NT2/D1 (cell line): ENCODE measurements at regions not wholly inside any gene's neighbourhood (a gene's known extent, or its start where the extent isn't known, plus 50 kb on each side); places are given as distances from the start of the nearest gene placed in this dataset.

Experiments used
- SUZ12 ChIP-seq: IDR thresholded peaks from 2 replicates; pipeline ENCODE4 v1.6.1; 2011; ENCODE audit not compliant: insufficient read length, insufficient read depth; ENCODE audit errors: extremely low read depth
- YY1 ChIP-seq: IDR thresholded peaks from 2 replicates; pipeline ENCODE4 v1.6.1; 2011; ENCODE audit not compliant: insufficient read length, insufficient read depth
- ZNF274 ChIP-seq: IDR thresholded peaks from 2 replicates; pipeline ENCODE4 v1.6.1; 2011; ENCODE audit warnings: mild to moderate bottlenecking, low read depth, low read length

DNA sequence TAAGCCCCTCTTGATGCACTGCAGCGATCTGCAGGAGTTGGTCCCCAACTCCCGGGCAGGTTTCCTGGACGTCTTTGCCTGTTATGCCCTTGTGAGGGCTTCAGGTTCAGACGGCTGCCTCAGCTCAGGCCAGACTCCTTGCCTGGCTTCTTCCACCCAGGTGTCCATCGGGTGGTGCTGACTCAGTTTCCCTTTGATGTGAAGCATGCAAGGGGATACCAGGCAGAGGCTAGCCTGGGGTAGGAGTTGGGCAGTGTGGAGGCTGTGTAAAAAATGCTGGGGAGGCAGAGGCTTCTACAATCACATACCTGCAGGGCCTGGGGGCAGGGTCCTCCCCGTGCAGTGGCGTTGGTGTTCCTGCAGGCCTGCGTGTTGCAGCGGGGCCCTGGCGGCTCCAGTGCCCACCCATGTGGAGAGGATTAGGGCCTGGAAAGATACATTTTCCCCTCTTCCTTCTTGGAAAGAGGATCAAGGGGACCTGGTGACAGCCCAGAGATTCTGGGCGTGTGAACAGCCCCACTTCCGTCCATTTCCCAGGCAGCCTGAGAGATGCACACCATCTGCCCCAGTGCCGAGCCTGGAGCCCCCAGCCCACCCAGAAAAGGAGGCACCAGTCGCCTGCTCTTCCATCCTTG lies 338.3 kb downstream of the DYSF start:
- TF ChIP-seq SUZ12 (no peak), YY1 (no peak), ZNF274 (no peak)
